CD4-positive, alpha-beta T cell (primary cell): ENCODE measurements at regions not wholly inside any gene's neighbourhood (a gene's known extent, or its start where the extent isn't known, plus 50 kb on each side); places are given as distances from the start of the nearest gene placed in this dataset.
"Not testable (repeated sequence)": the region's sequence is repeated elsewhere in the genome, so short reads cannot be mapped to it uniquely, and the experiment has no call there.

ENCODE experiments used
- ATAC-seq: fragments of 200-7000 bp; cut with Tn5 transposase; one replicate; pipeline ENCODE4 v1.10.0; 2022; ENCODE audit warnings: mild to moderate bottlenecking; ENCODE audit not compliant: poor library complexity
- CTCF ChIA-PET: fragments of 350-600 bp; sonication (Branson Sonifier 250); formaldehyde crosslinking; loops from one replicate; lab custom pipeline; 2021; ENCODE audit warnings: antibody characterized with exemption, inconsistent platforms; lab: Charles Lee
- POLR2A ChIA-PET: fragments of 350-600 bp; sonication (Branson Sonifier 250); formaldehyde crosslinking; loops from one replicate; lab custom pipeline; 2021; ENCODE audit warnings: antibody characterized with exemption, inconsistent platforms; lab: Charles Lee
- DNase-seq, 14 experiments: peaks; one replicate each; pipeline ENCODE4 v3.0.0-alpha.2; 2013 to 2020; ENCODE audit warnings: mixed read lengths in 2 of 14
- H3K27ac ChIP-seq, 2 donors: one replicate each; pipeline versions ENCODE4 v1.5.1 to v1.7.0; 2013; ENCODE audit warnings: low read length in 2 of 2, low read depth in 1 of 2, mild to moderate bottlenecking in 1 of 2
- H3K27me3 ChIP-seq, 2 experiments: 1 replicate in 1 of 2; 2 replicates in 1 of 2; pipeline versions ENCODE4 v1.6.1 to v1.7.0; 2013; ENCODE audit warnings: low read length in 2 of 2, control low read depth in 1 of 2, mild to moderate bottlenecking in 1 of 2, moderate library complexity in 1 of 2; ENCODE audit not compliant: insufficient read depth in 2 of 2, control insufficient read depth in 1 of 2
- H3K36me3 ChIP-seq: one replicate; pipeline ENCODE4 v1.6.1; 2013; ENCODE audit warnings: low read length, control low read depth; ENCODE audit not compliant: insufficient read depth
- H3K4me1 ChIP-seq: one replicate; pipeline ENCODE4 v1.6.1; 2013; ENCODE audit warnings: low read length, control low read depth; ENCODE audit not compliant: insufficient read depth
- H3K4me3 ChIP-seq: one replicate; pipeline ENCODE4 v1.5.1; 2013; ENCODE audit warnings: mild to moderate bottlenecking, low read length, moderate library complexity
- H3K9me3 ChIP-seq, 2 experiments: 1 replicate in 1 of 2; 2 replicates in 1 of 2; pipeline versions ENCODE4 v1.6.1 to v1.7.0; 2013; ENCODE audit warnings: low read length in 2 of 2, mild to moderate bottlenecking in 2 of 2, control low read depth in 1 of 2, moderate library complexity in 1 of 2; ENCODE audit not compliant: control insufficient read depth in 1 of 2, insufficient read depth in 1 of 2
- H3K27ac Mint-ChIP-seq: one replicate; pipeline ENCODE4 v1.8.0; 2020; ENCODE audit warnings: mixed read lengths
- H3K27me3 Mint-ChIP-seq: one replicate; pipeline ENCODE4 v1.8.0; 2021; ENCODE audit warnings: mixed read lengths
- H3K36me3 Mint-ChIP-seq: one replicate; pipeline ENCODE4 v1.8.0; 2021; ENCODE audit warnings: low read depth, mixed read lengths
- H3K4me1 Mint-ChIP-seq: one replicate; pipeline ENCODE4 v1.8.0; 2021; ENCODE audit warnings: low read depth, mixed read lengths
- H3K4me3 Mint-ChIP-seq: one replicate; pipeline ENCODE4 v1.8.0; 2020; ENCODE audit warnings: mild to moderate bottlenecking, mixed read lengths
- H3K9me3 Mint-ChIP-seq: one replicate; pipeline ENCODE4 v1.8.0; 2020; ENCODE audit warnings: mixed read lengths
- CTCF ChIP-seq: fragments of 200-600 bp; IDR thresholded peaks from one replicate; pipeline ENCODE4 v1.8.0; 2022; ENCODE audit warnings: antibody characterized with exemption, mild to moderate bottlenecking
- intact Hi-C, 2 experiments: fragments of 100-400 bp; cut with DNase I in 1 of 2; cut with micrococcal nuclease in 1 of 2; formaldehyde crosslinking; loops; one replicate each; pipeline versions ENCODE4 v1.15.1 to v1.9.0; 2023 to 2025; cut with DNase I, micrococcal nuclease

- ATAC-seq (no peak), DNase-seq (no peak)
- H3K27ac Mint-ChIP-seq = no peak overlapping the region
- peaks cover 3 to 6% of the 10 kb centered on the region in 2 experiments for H3K9me3 ChIP-seq
- no peak overlapping the region for H3K4me3 Mint-ChIP-seq
- CTCF ChIA-PET = no interaction called here
- peaks cover 0 to 9% of the 10 kb centered on the region in 2 experiments for H3K27me3 ChIP-seq
- POLR2A ChIA-PET = no interaction called here
- H3K4me1 Mint-ChIP-seq = no peaks in the 10 kb centered on the region
- no peaks in the 10 kb centered on the region for H3K36me3 ChIP-seq
- no peak overlapping the region for H3K4me3 ChIP-seq
- intact Hi-C loops = loop anchor here in 1 of 2 experiments (10.0 kb wide), 1 partner anchor 589 kb away; no protein-coding TSS in a partner anchor
- H3K27ac ChIP-seq = no peak overlapping the region
- TF ChIP-seq CTCF = no peak
- no peaks in the 10 kb centered on the region for H3K36me3 Mint-ChIP-seq
- H3K4me1 ChIP-seq = no peaks in the 10 kb centered on the region
- peaks cover 17% of the 10 kb centered on the region for H3K27me3 Mint-ChIP-seq
- peaks cover 6% of the 10 kb centered on the region for H3K9me3 Mint-ChIP-seq
Measured at GRCh38 chr10:78605800-78606350, 462.9 kb upstream of the ZMIZ1 start.

GRCh38 chr10:78606766-78607165, 462.0 kb upstream of the ZMIZ1 start:
- H3K27me3 Mint-ChIP-seq = peaks cover 20% of the 10 kb centered on the region
- POLR2A ChIA-PET, H3K27ac Mint-ChIP-seq, H3K9me3 Mint-ChIP-seq, ATAC-seq, H3K36me3 ChIP-seq, H3K4me3 ChIP-seq, H3K27me3 ChIP-seq, H3K9me3 ChIP-seq, H3K4me1 Mint-ChIP-seq, H3K36me3 Mint-ChIP-seq, CTCF ChIA-PET, H3K4me3 Mint-ChIP-seq, H3K27ac ChIP-seq, DNase-seq, H3K4me1 ChIP-seq: not testable (repeated sequence)
- intact Hi-C loops = loop anchor here in 1 of 2 experiments (10.0 kb wide), 1 partner anchor 588 kb away; no protein-coding TSS in a partner anchor

- intact Hi-C loops = loop anchor here in 1 of 2 experiments (10.0 kb wide), 1 partner anchor 585 kb away; no protein-coding TSS in a partner anchor
- H3K27ac Mint-ChIP-seq = no peak overlapping the region
- no peak for TF ChIP-seq CTCF
- H3K27me3 ChIP-seq = peaks cover 0 to 9% of the 10 kb centered on the region in 2 experiments
- H3K9me3 ChIP-seq = peaks cover 3 to 7% of the 10 kb centered on the region in 2 experiments
- no peaks in the 10 kb centered on the region for H3K36me3 Mint-ChIP-seq
- peaks cover 6% of the 10 kb centered on the region for H3K9me3 Mint-ChIP-seq
- H3K4me1 Mint-ChIP-seq = no peaks in the 10 kb centered on the region
- no peaks in the 10 kb centered on the region for H3K36me3 ChIP-seq
- no peak overlapping the region for H3K4me3 Mint-ChIP-seq
- H3K27me3 Mint-ChIP-seq = peaks cover 25% of the 10 kb centered on the region
- ATAC-seq (no peak), DNase-seq (no peak)
- H3K27ac ChIP-seq = no peak overlapping the region
- H3K4me3 ChIP-seq = no peak overlapping the region
- CTCF ChIA-PET = no interaction called here
- POLR2A ChIA-PET = no interaction called here
- H3K4me1 ChIP-seq = no peaks in the 10 kb centered on the region
Measured at GRCh38 chr10:78609976-78610375, 458.8 kb upstream of the ZMIZ1 start.

GRCh38 chr10:78613132-78613531, 455.6 kb upstream of the ZMIZ1 start:
- Mint-ChIP-seq H3K9me3 (peaks cover 6% of the 10 kb centered on the region), H3K36me3 (no peaks in the 10 kb centered on the region), H3K27me3 (peaks cover 32% of the 10 kb centered on the region), H3K27ac (no peak overlapping the region), H3K4me1 (no peaks in the 10 kb centered on the region), H3K4me3 (no peak overlapping the region)
- ChIA-PET CTCF (no interaction called here), POLR2A (no interaction called here)
- no peak for TF ChIP-seq CTCF
- Histone ChIP-seq H3K4me3 (no peak overlapping the region), H3K27ac (no peak overlapping the region), H3K9me3 (peaks cover 3 to 7% of the 10 kb centered on the region in 2 experiments), H3K4me1 (no peaks in the 10 kb centered on the region), H3K36me3 (no peaks in the 10 kb centered on the region), H3K27me3 (peaks cover 0 to 9% of the 10 kb centered on the region in 2 experiments)
- no peak for ATAC-seq
- DNase-seq = no peak
- intact Hi-C loops = no loop called here
